ENCODE measurements at regions not wholly inside any gene's neighbourhood (a gene's known extent, or its start where the extent isn't known, plus 50 kb on each side); places are given as distances from the start of the nearest gene placed in this dataset.

DNA sequence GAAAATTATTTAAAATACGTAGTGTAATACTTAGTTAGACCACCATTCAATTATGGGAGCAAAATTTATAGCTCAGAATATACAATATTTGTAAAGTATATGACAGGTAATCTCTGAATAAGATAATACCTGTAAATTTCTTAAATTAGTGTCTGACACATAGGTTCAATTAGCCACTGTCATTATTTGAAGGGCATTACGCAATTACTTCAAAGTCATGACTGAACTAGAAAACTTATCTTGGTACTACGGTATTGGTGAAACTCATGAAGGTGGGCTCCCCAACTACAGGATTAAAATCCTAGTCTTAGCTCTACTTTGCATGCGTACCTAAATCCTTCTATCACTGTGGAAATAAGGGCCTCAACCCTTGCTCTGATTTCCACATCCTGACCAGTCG lies 860.7 kb downstream of the PCDH19 start:
- no peak for DNase-seq (ENCODE audit: low spot score in 2 of 2)
- Histone ChIP-seq H3K27me3 (no peaks in the 10 kb centered on the region), H3K4me1 (no peaks in the 10 kb centered on the region), H3K36me3 (no peaks in the 10 kb centered on the region), H3K27ac (no peak overlapping the region), H3K9me3 (no peaks in the 10 kb centered on the region), H3K4me3 (no peak overlapping the region)
- TF ChIP-seq, protein P1, sequence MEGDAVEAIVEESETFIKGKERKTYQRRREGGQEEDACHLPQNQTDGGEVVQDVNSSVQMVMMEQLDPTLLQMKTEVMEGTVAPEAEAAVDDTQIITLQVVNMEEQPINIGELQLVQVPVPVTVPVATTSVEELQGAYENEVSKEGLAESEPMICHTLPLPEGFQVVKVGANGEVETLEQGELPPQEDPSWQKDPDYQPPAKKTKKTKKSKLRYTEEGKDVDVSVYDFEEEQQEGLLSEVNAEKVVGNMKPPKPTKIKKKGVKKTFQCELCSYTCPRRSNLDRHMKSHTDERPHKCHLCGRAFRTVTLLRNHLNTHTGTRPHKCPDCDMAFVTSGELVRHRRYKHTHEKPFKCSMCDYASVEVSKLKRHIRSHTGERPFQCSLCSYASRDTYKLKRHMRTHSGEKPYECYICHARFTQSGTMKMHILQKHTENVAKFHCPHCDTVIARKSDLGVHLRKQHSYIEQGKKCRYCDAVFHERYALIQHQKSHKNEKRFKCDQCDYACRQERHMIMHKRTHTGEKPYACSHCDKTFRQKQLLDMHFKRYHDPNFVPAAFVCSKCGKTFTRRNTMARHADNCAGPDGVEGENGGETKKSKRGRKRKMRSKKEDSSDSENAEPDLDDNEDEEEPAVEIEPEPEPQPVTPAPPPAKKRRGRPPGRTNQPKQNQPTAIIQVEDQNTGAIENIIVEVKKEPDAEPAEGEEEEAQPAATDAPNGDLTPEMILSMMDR (IDR thresholded peaks at IDR 0.05) = no peak
- intact Hi-C loops (cut with DNase I) = no loop called here

DNA sequence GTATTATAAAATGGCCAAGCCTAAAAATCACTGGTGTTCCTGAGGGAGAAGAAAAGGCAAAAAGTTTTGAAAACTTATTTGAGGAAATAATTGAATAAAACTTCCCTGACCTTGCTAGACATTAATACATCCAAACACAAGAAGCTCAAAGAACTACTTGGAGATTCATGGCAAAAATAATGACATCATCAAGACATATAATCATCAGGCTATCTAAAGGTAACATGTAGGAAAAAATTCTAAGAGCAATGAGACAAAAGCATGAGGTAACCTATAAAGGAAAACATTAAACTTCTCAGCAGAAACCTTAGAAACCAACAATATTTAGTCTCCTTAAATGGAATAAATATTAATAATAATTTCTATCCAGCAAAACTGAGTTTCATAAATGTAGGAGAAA lies 887.6 kb downstream of the PCDH19 start:
- TF ChIP-seq, protein P1 (IDR thresholded peaks at IDR 0.05) = no peak

DNA sequence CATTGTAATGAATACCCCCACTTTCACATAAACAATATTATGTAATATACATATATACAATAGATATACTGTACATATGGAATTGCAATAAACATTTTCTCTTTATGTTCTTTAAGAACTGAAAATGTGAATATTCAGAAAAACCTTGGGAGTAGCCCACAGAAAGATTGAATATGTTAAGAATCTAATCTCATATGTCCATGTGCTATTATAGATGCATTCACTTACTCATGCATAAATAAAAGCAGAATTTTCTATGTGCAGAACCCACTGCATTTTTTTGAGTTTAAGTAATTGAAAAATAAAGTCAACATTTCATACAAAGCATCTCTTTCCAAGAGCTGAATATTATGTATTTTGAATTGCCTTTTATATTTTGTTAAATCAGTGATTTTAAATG lies 902.3 kb downstream of the PCDH19 start:
- intact Hi-C loops (cut with DNase I) = no loop called here
- Histone ChIP-seq H3K27ac (no peak overlapping the region), H3K4me3 (no peak overlapping the region), H3K9me3 (no peaks in the 10 kb centered on the region), H3K4me1 (no peaks in the 10 kb centered on the region), H3K36me3 (no peaks in the 10 kb centered on the region), H3K27me3 (no peaks in the 10 kb centered on the region)
- TF ChIP-seq, protein P1 (IDR thresholded peaks at IDR 0.05) = no peak
- no peak for DNase-seq (ENCODE audit: low spot score in 2 of 2)

More for the DNA sequence above, 887.6 kb downstream of the PCDH19 start:
- Histone ChIP-seq H3K4me3 (no peak overlapping the region), H3K27ac (no peak overlapping the region), H3K9me3 (no peaks in the 10 kb centered on the region), H3K4me1 (no peaks in the 10 kb centered on the region), H3K27me3 (no peaks in the 10 kb centered on the region), H3K36me3 (no peaks in the 10 kb centered on the region)
- intact Hi-C loops (cut with DNase I) = no loop called here
- no peak for DNase-seq (ENCODE audit: low spot score in 2 of 2)

DNA sequence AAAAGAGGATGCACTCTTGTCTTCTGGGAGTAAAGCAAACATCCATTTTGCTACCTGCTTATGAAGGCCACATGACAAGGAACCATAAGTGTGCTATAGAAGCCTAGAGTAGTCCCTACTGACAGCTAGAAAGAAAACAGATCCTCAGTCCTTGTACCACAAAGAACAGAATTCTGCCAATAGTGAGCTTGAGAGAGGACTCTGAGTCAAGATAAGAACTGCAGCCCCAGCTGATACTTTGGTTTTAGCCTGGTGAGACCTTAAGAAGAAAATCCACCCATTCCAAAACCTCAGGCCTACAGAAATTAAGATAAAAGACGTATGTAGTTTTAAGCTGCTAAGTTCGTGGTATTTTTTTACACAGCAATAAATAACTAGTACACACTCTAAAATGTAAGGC lies 914.6 kb downstream of the PCDH19 start:
- Histone ChIP-seq H3K36me3 (no peaks in the 10 kb centered on the region), H3K4me3 (no peak overlapping the region), H3K27me3 (no peaks in the 10 kb centered on the region), H3K9me3 (peaks cover 0 to 3% of the 10 kb centered on the region in 2 donors), H3K4me1 (no peaks in the 10 kb centered on the region), H3K27ac (no peak overlapping the region)
- intact Hi-C loops (cut with DNase I) = no loop called here
- TF ChIP-seq, protein P1 (IDR thresholded peaks at IDR 0.05) = no peak
- DNase-seq (ENCODE audit: low spot score in 2 of 2) = no peak

DNA sequence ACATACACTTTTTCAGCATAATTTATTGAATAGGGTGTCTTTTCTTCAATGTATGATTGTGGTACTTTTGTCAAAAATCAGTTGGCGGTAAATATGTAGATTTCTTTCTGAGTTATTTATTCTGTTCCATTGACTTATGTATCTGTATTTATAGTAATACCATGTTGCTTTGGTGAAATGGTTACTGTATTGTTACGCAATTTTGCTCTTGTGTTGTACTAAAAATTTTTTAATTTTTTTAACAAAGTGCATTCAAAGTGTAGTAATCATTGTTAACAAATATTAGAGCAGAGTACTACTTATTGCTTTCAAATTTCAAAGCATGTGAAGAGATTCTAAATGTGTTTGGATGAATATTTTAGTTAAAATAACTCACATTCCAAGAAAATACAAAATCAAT lies 915.4 kb downstream of the PCDH19 start:
- Histone ChIP-seq H3K36me3 (no peaks in the 10 kb centered on the region), H3K4me1 (no peaks in the 10 kb centered on the region), H3K27me3 (no peaks in the 10 kb centered on the region), H3K27ac (no peak overlapping the region), H3K9me3 (peaks cover 0 to 3% of the 10 kb centered on the region in 2 donors), H3K4me3 (no peak overlapping the region)
- intact Hi-C loops (cut with DNase I) = no loop called here
- DNase-seq (ENCODE audit: low spot score in 2 of 2) = no peak
- TF ChIP-seq, protein P1 (IDR thresholded peaks at IDR 0.05) = no peak

DNA sequence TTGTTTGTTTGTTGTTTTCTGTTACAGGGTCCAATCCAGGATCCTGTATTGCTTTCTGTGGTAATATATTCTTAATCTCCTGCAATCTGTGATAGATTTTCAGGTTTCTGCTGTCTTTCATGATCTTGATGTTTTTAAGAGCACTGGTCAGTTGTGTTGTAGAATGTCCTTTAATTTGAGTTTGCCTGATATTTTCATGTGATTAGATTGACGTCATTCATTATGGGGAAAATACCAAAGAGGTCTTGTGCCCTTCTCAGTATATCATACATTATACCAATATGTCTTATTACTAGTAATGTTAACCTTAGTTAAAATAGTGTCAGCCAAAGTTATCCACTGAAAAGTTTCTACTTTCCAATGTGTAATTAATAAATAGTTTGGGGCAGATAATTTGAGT lies 929.3 kb downstream of the PCDH19 start:
- no peak overlapping the region for H3K4me3 ChIP-seq
- TF ChIP-seq, protein P1 (IDR thresholded peaks at IDR 0.05) = no peak
- no peak for DNase-seq (ENCODE audit: low spot score in 2 of 2)
- H3K36me3 ChIP-seq = no peaks in the 10 kb centered on the region
- no peak overlapping the region for H3K27ac ChIP-seq
- no peaks in the 10 kb centered on the region for H3K9me3 ChIP-seq
- intact Hi-C loops (cut with DNase I) = no loop called here
- no peaks in the 10 kb centered on the region for H3K27me3 ChIP-seq
- no peaks in the 10 kb centered on the region for H3K4me1 ChIP-seq

Measured in ascending aorta (tissue), 2 donors.